Panc1 (cell line): ENCODE measurements at regions not wholly inside any gene's neighbourhood (a gene's known extent, or its start where the extent isn't known, plus 50 kb on each side); places are given as distances from the start of the nearest gene placed in this dataset.

Experiments used
- ATAC-seq: fragments of 200-7000 bp; cut with Tn5 transposase; 2 replicates; pipeline ENCODE4 v1.9.1; 2020; ENCODE audit warnings: mild to moderate bottlenecking, moderate library complexity
- BruUV-seq: library from RNA; stranded (reverse); fragments of 400-500 nt; replicated peaks from 2 replicates; lab custom pipeline; 2021; lab: Mats Ljungman, UMichigan
- CTCF ChIA-PET: fragments of 300-600 bp; sonication (Branson Sonifier 250); formaldehyde crosslinking; loops from one replicate; lab custom pipeline; 2022; ENCODE audit warnings: antibody characterized with exemption; lab: Charles Lee
- POLR2A ChIA-PET: fragments of 300-600 bp; sonication (Branson Sonifier 250); formaldehyde crosslinking; loops from one replicate; lab custom pipeline; 2022; ENCODE audit warnings: antibody characterized with exemption; lab: Charles Lee
- DNase-seq: peaks from one replicate; pipeline ENCODE4 v3.0.0-alpha.2; 2010; ENCODE audit warnings: low read depth, low spot score
- H3K27ac ChIP-seq: 2 replicates; pipeline ENCODE4 v1.5.1; 2011; ENCODE audit warnings: mild to moderate bottlenecking, low read length, inconsistent platforms
- H3K27me3 ChIP-seq: fragments of 200-500 bp; sonication (Bioruptor generic); 2 replicates; pipeline ENCODE4 v1.6.0; 2014; ENCODE audit warnings: low read length, inconsistent platforms; ENCODE audit not compliant: control insufficient read depth, insufficient read depth
- H3K36me3 ChIP-seq: fragments of 200-500 bp; sonication (Bioruptor generic); 2 replicates; pipeline ENCODE4 v1.5.1; 2014; ENCODE audit warnings: inconsistent platforms, mild to moderate bottlenecking, low read length, moderate library complexity; ENCODE audit not compliant: control insufficient read depth, insufficient read depth
- H3K4me1 ChIP-seq: 2 replicates; pipeline ENCODE4 v1.5.1; 2011; ENCODE audit warnings: inconsistent platforms, mild to moderate bottlenecking, low read length, moderate library complexity; ENCODE audit not compliant: control insufficient read depth, insufficient read depth
- H3K4me3 ChIP-seq, 2 experiments: 2 replicates each; pipeline ENCODE4 v1.5.1; 2011 to 2012; ENCODE audit warnings: low read depth in 2 of 2, low read length in 2 of 2, mild to moderate bottlenecking in 2 of 2, inconsistent platforms in 1 of 2, moderate library complexity in 1 of 2
- H3K9me3 ChIP-seq: fragments of 200-500 bp; sonication (Bioruptor generic); 2 replicates; pipeline ENCODE4 v1.5.1; 2014; ENCODE audit warnings: low read depth, mild to moderate bottlenecking, inconsistent platforms, low read length, moderate library complexity; ENCODE audit not compliant: control insufficient read depth, insufficient read depth
- CTCF ChIP-seq: fragments of 450-650 bp; IDR thresholded peaks from 2 replicates; pipeline ENCODE4 v1.5.1; 2017; ENCODE audit warnings: mild to moderate bottlenecking
- POLR2AphosphoS5 ChIP-seq: IDR thresholded peaks from 2 replicates; pipeline ENCODE4 v1.6.1; 2012; ENCODE audit warnings: mild to moderate bottlenecking, low read depth, low read length, moderate library complexity
- REST ChIP-seq, 2 experiments: IDR thresholded peaks; 2 replicates each; pipeline ENCODE4 v1.6.1; 2011 to 2012; ENCODE audit warnings: low read depth in 2 of 2, control low read depth in 1 of 2, low read length in 1 of 2, mild to moderate bottlenecking in 1 of 2, moderate library complexity in 1 of 2; ENCODE audit not compliant: insufficient read depth in 1 of 2
- SIN3A ChIP-seq: IDR thresholded peaks from 2 replicates; pipeline ENCODE4 v1.6.1; 2012; ENCODE audit warnings: low read depth, mild to moderate bottlenecking, low read length, moderate library complexity, borderline replicate concordance; ENCODE audit not compliant: insufficient read depth
- TCF7L2 ChIP-seq: IDR thresholded peaks from 2 replicates; pipeline ENCODE4 v1.6.1; 2011; ENCODE audit warnings: mild to moderate bottlenecking, low read depth, low read length, inconsistent platforms
- in situ Hi-C: cut with HindIII; loops from 2 replicates; pipeline ENCODE4 v1.10.0; 2016; ENCODE audit warnings: low sequenced_read_pairs, low pct_unique_long_range_greater_than_20kb
- intact Hi-C: fragments of 100-400 bp; cut with micrococcal nuclease; formaldehyde crosslinking; loops from one replicate; pipeline ENCODE4 v1.10.0; 2022; ENCODE audit not compliant: unreplicated experiment

GRCh38 chr17:36825951-36826350, 111.3 kb upstream of the LHX1 start:
- H3K27me3 ChIP-seq, result no peaks in the 10 kb centered on the region
- H3K9me3 ChIP-seq, result no peaks in the 10 kb centered on the region
- no peak overlapping the region for H3K4me3 ChIP-seq
- in situ Hi-C loops (no loop called here), intact Hi-C loops (no loop called here)
- no peaks in the 10 kb centered on the region for H3K36me3 ChIP-seq
- no peaks in the 10 kb centered on the region for H3K4me1 ChIP-seq
- ChIA-PET CTCF (no interaction called here), POLR2A (no interaction called here)
- TF ChIP-seq REST (IDR thresholded peaks at IDR 0.05; ENCODE audit: insufficient read depth in 1 of 2, low read depth in 2 of 2, low read length in 1 of 2) (no peak), TCF7L2 (no peak), CTCF (no peak), POLR2AphosphoS5 (no peak), SIN3A (no peak)
- no peak overlapping the region for H3K27ac ChIP-seq
- DNase-seq, result no peak
- ATAC-seq, result no peak
- BruUV-seq, result no TSS peak

GRCh38 chr17:36827081-36827480, 110.2 kb upstream of the LHX1 start:
- H3K27me3 ChIP-seq, result no peaks in the 10 kb centered on the region
- DNase-seq (no peak), ATAC-seq (no peak)
- no peak overlapping the region for H3K4me3 ChIP-seq
- H3K9me3 ChIP-seq, result no peaks in the 10 kb centered on the region
- in situ Hi-C loops, result no loop called here
- no peak for TF ChIP-seq SIN3A
- no peak for TF ChIP-seq POLR2AphosphoS5
- TF ChIP-seq CTCF, result no peak
- TF ChIP-seq TCF7L2, result no peak
- TF ChIP-seq REST (IDR thresholded peaks at IDR 0.05; ENCODE audit: insufficient read depth in 1 of 2, low read depth in 2 of 2, low read length in 1 of 2), result no peak
- intact Hi-C loops, result no loop called here
- POLR2A ChIA-PET, result no interaction called here
- BruUV-seq, result no TSS peak
- no peak overlapping the region for H3K27ac ChIP-seq
- CTCF ChIA-PET, result no interaction called here
- H3K36me3 ChIP-seq, result no peaks in the 10 kb centered on the region
- no peaks in the 10 kb centered on the region for H3K4me1 ChIP-seq
